Type B pancreatic cell (in vitro differentiated cells): ENCODE measurements at regions not wholly inside any gene's neighbourhood (a gene's known extent, or its start where the extent isn't known, plus 50 kb on each side); places are given as distances from the start of the nearest gene placed in this dataset.

Source experiments
- DNase-seq: peaks from one replicate; pipeline ENCODE4 v3.0.0; 2021; ENCODE audit warnings: mixed read lengths; ENCODE audit not compliant: unreplicated experiment; ENCODE audit errors: extremely low spot score
- H3K27ac Mint-ChIP-seq: 2 replicates; pipeline ENCODE4 v1.8.0; 2021; ENCODE audit warnings: mild to moderate bottlenecking, mixed read lengths
- H3K27me3 Mint-ChIP-seq: 2 replicates; pipeline ENCODE4 v1.8.0; 2021; ENCODE audit warnings: mixed read lengths
- H3K36me3 Mint-ChIP-seq: 2 replicates; pipeline ENCODE4 v1.8.0; 2021; ENCODE audit warnings: mixed read lengths
- H3K4me1 Mint-ChIP-seq: one replicate; pipeline ENCODE4 v1.8.0; 2021; ENCODE audit warnings: mixed read lengths; ENCODE audit not compliant: unreplicated experiment
- H3K4me3 Mint-ChIP-seq: 2 replicates; pipeline ENCODE4 v1.8.0; 2021; ENCODE audit warnings: mild to moderate bottlenecking, mixed read lengths
- H3K9me3 Mint-ChIP-seq: 2 replicates; pipeline ENCODE4 v1.8.0; 2021; ENCODE audit warnings: mixed read lengths
- TF ChIP-seq, protein P1 (sequence below): fragments of 200-600 bp; sonication (generic); conservative IDR thresholded peaks from 2 replicates; pipeline ENCODE4 v1.5.0; 2021; ENCODE audit warnings: antibody characterized with exemption, mild to moderate bottlenecking

DNA sequence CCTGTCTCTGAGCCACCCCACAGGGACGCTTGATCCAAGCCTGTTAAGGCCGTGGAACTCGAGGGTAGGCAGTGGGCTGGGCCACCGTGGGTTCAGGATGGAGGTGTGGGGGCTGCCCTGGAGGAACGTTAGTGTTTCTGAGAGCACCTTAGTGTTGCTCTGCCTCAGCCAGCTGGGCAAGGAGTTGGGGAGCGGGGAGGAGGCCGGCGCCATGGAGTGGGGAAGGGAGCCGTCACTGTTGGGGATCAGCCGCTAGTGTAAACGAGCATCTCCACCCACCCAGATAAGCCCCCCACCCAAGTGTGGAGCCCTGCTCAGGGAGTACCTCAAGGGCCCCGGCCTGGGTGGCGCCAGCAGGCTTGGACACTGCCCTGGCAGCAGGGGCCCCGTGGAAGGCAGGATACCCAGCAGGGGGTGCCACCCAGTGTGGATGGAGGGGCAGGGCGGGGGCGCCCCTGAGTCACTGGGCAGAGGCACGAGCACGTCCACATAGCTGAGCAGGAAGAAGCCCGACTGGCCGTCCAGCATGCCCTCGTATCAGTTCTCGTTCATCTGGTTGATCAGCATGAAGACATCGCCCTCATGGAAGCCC is 98.6 kb downstream of the KPNA2 start:
- Mint-ChIP-seq H3K4me3 (no peak overlapping the region), H3K4me1 (no peaks in the 10 kb centered on the region), H3K27ac (no peak overlapping the region), H3K36me3 (peaks cover 12% of the 10 kb centered on the region), H3K27me3 (no peaks in the 10 kb centered on the region), H3K9me3 (no peaks in the 10 kb centered on the region)
- TF ChIP-seq, protein P1, sequence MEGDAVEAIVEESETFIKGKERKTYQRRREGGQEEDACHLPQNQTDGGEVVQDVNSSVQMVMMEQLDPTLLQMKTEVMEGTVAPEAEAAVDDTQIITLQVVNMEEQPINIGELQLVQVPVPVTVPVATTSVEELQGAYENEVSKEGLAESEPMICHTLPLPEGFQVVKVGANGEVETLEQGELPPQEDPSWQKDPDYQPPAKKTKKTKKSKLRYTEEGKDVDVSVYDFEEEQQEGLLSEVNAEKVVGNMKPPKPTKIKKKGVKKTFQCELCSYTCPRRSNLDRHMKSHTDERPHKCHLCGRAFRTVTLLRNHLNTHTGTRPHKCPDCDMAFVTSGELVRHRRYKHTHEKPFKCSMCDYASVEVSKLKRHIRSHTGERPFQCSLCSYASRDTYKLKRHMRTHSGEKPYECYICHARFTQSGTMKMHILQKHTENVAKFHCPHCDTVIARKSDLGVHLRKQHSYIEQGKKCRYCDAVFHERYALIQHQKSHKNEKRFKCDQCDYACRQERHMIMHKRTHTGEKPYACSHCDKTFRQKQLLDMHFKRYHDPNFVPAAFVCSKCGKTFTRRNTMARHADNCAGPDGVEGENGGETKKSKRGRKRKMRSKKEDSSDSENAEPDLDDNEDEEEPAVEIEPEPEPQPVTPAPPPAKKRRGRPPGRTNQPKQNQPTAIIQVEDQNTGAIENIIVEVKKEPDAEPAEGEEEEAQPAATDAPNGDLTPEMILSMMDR = no peak
- no peak for DNase-seq

DNA sequence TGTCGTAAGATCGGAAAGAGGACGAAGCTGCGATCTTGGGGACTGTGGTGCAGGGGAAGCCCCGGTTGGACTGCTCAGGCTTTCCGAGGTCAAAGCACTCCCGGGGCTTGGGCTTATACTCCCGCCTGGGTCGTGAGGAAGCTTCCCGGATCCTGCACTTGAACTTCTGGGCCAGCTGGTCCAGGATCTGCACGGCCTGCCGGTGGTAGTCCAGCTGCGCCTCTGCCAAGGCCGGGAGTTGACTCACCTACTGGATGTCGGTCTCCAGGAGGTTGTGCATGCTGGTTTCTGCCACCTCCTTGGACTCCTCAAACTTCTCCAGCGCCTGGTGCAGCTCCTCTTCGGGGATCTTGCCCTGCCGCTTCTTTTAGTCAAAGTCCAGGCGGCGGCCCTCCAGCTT is 99.2 kb downstream of the KPNA2 start:
- H3K9me3 Mint-ChIP-seq = no peaks in the 10 kb centered on the region
- peaks cover 12% of the 10 kb centered on the region for H3K36me3 Mint-ChIP-seq
- DNase-seq = no peak
- H3K27ac Mint-ChIP-seq = no peak overlapping the region
- no peaks in the 10 kb centered on the region for H3K27me3 Mint-ChIP-seq
- H3K4me3 Mint-ChIP-seq = no peak overlapping the region
- TF ChIP-seq, protein P1 = no peak
- H3K4me1 Mint-ChIP-seq = no peaks in the 10 kb centered on the region

DNA sequence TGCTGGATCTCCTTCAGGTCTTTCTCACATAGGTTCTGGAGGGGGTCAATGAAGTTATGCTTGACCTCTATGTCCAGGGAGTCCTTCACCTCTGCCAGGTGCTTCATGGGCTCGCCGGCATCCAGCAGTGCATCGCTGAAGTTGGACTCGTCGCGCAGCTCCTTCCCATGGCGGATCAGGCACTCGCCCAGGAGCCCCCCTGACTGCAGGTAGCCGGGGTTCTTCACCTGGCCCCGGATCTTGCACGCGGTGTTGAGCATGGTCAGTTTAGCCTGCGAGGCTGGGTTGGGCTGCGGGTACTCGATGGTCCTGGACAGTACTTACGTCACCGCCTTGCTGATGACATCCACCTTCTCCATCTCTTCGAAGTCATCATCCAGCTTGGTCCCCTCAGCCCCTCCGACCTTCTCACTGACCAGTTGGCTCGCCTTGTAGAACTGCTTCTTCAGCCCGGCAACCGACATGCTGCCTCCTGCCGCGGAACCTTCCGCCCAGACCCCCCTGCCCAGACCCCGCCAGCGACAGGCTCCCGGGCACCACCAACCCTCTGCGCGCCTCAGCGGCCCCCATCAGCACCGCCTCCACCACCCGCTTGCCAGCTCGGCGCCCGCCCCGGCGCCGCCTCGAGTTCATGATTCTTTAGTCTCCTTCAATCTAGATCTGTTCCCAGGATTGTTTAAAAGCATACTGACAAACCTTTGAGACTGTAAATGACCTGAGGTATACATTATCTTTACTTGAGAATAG is 99.8 kb downstream of the KPNA2 start:
- no peaks in the 10 kb centered on the region for H3K9me3 Mint-ChIP-seq
- H3K27ac Mint-ChIP-seq = no peak overlapping the region
- no peaks in the 10 kb centered on the region for H3K4me1 Mint-ChIP-seq
- H3K36me3 Mint-ChIP-seq = peaks cover 12% of the 10 kb centered on the region
- no peak overlapping the region for H3K4me3 Mint-ChIP-seq
- no peaks in the 10 kb centered on the region for H3K27me3 Mint-ChIP-seq
- TF ChIP-seq, protein P1 = no peak
- no peak for DNase-seq

DNA sequence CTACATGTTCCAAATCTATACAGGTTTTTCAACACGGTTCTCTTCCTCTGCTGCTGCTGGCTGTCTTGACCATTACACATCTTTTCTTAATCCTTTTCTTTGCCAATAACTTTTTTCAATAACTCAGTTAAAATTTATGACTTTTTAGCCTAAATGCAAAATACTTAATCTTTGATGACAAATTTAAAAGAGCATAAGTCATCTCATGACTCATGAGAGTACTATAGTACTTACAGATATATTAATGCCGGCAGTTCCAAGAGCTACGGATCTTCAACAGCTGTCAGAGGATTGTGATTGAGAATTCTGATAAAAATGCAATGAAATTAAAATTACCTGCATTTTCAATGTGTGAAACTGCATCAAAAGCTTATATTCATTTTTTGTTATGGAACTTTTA is 105.5 kb downstream of the KPNA2 start:
- Mint-ChIP-seq H3K36me3 (peaks cover 1% of the 10 kb centered on the region), H3K4me1 (no peaks in the 10 kb centered on the region), H3K27me3 (no peaks in the 10 kb centered on the region), H3K4me3 (no peak overlapping the region), H3K27ac (no peak overlapping the region), H3K9me3 (no peaks in the 10 kb centered on the region)
- no peak for DNase-seq
- TF ChIP-seq, protein P1 = no peak

DNA sequence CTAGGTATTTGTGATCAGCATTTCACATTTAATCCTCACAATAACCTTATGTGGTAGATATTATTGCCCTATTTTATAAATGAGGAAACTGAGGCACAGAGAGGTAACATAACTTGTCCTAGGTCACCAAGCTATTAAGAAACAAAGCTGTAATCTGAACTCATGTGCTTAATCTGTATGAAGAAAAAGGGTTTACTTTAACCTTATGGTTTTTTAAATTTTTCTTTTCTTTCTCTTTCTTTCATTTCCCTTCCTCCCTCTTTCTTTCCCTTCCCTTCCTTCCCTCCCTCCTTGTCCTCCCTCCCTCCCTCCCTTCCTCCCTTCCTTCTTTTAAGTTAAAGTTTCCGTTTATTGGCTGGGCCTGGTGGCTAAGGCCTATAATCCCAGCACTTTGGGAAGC is 105.2 kb upstream of the AMZ2 start:
- no peaks in the 10 kb centered on the region for H3K4me1 Mint-ChIP-seq
- no peaks in the 10 kb centered on the region for H3K27me3 Mint-ChIP-seq
- no peaks in the 10 kb centered on the region for H3K36me3 Mint-ChIP-seq
- H3K4me3 Mint-ChIP-seq = no peak overlapping the region
- H3K27ac Mint-ChIP-seq = no peak overlapping the region
- TF ChIP-seq, protein P1 = no peak
- DNase-seq = no peak
- no peaks in the 10 kb centered on the region for H3K9me3 Mint-ChIP-seq
